GM19351 (cell line): ENCODE measurements at regions not wholly inside any gene's neighbourhood (a gene's known extent, or its start where the extent isn't known, plus 50 kb on each side); places are given as distances from the start of the nearest gene placed in this dataset.

Experiments
- ATAC-seq: cut with Tn5 transposase; IDR thresholded peaks from one replicate; pipeline ENCODE4 v1.9.1; 2021; ENCODE audit warnings: mild to moderate bottlenecking, moderate library complexity; ENCODE audit not compliant: unreplicated experiment

DNA sequence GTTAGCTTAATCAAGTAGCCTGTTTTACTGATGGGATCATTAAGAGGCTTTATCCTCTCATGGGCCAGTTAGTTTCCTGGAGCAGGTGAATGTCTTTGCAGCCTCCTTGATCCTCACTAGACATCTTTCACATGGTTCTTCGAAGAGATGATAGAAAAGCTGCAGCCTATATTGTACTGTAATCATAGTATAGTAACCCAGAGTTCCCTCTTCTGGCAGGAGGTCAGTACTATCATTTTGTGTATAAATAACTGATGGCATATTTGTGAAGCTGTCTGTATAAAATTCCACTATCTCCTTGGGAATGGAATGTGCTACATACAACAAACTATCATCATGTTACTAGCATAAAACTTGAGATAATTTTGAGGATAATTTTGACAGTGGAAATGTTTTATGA, 123.8 kb upstream of the PRPS1L1 start:
- ATAC-seq = peak; percentile 48

- ATAC-seq = peak; percentile 53
Observed at GRCh38 chr7:18153183-18153748, 125.6 kb upstream of the PRPS1L1 start.

- ATAC-seq = no peak
Observed at GRCh38 chr7:18154726-18155125, 127.1 kb upstream of the PRPS1L1 start.

GRCh38 chr7:18157233-18157632, 129.6 kb upstream of the PRPS1L1 start:
- ATAC-seq = no peak

DNA sequence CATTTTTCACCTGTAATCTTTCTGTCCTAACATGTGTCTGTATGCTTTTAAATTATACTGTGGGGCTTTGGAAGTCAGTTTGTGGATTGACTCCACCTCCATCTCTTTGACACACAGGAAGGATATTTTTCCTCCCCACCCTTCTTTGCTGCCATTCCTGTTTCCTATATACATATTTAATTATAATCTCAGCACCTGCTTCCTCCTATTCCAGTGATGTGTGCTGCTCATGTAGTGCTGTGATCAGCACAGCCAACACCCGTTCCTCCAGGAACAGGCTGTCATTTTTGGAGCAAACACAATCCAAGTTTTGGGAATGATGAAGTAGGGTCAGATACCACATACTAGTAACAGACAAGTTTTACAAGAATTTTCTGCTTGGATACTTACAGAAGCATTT, 135.0 kb upstream of the PRPS1L1 start:
- ATAC-seq = no peak

GRCh38 chr7:18163091-18163490, 135.4 kb upstream of the PRPS1L1 start:
- ATAC-seq = no peak

- no peak for ATAC-seq
Observed at GRCh38 chr7:18165166-18165565, 137.5 kb upstream of the PRPS1L1 start.

GRCh38 chr7:18166002-18166401, 138.4 kb upstream of the PRPS1L1 start:
- ATAC-seq = no peak

DNA sequence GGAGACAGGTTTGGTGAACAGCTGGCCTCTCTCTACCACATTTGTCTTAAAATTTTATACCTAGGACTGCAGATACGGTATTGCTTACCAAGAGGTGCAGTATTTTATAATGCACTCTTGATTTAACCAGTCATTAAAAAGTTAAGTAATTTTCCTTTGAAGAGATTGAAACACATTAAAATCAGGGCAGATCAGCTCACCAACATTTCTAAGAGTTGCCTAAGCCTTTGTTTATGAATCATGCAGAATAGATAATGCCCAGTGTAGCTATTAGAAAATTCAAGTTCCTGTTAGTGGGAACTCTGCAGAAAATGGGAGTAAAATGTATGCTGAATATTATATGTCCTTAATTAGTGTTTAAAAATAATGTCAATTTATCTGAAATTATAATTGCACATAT, 140.2 kb upstream of the PRPS1L1 start:
- ATAC-seq = no peak

DNA sequence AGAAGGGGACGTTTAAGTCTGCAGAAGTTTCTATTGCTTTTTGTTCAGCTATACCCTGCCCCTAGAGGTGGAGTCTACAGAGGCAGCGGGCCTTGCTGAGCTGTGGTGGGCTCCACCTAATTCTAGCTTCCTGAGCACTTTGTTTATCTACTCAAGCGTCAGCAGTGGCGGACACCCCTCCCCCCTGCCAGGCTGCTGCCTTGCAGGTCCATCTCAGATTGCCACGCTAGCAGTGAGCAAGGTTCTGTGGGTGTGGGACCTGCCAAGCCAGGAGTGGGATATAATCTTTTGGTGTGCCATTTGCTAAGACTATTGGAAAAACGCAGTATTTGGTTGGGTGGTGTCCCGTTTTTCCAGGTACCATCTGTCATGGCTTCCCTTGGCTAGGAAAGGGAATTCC, 147.3 kb upstream of the PRPS1L1 start:
- ATAC-seq = no peak

- no peak for ATAC-seq
Observed at GRCh38 chr7:18175801-18176450, 148.3 kb upstream of the PRPS1L1 start.

- peak; percentile 1 for ATAC-seq
Observed at GRCh38 chr7:18177129-18177814, 149.6 kb upstream of the PRPS1L1 start.

DNA sequence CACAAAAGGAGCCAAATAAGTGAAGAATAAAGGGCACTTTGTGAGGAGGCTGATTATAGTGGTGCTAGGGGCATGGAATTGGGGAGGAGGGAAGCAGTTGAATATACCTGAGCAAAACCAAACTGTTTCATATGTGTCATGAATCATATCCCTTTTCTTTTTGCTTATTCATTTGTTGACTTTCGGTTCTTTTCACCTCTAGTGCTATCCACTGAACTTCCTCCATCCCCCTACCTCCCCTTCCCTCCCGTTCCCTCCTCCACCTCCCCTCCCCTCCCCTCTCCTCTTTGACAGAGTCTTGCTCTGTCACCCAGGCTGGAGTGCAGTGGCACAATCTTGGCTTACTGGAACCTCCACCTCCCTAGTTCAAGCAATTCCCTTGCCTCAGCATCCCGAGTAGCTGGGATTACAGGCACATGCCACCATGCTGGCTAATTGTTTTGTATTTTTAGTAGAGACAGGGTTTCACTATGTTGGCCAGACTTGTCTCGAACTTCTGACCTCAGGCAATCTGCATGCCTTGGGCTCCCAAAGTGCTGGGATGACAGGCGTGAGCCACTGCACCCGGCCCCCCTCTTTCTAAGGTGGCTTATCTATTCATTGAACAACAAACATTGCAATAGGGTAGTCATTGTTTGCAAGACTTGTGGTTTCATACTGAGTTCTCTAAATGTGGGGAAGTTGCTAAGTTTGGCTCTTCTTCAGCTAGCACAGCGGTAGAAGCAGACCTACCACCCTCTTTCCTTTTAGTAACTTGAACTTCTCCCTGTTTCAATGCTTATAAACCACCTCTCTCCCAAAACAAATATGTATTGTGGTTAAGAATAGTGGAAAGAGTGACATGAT, 150.4 kb upstream of the PRPS1L1 start:
- ATAC-seq = peak; percentile 88

DNA sequence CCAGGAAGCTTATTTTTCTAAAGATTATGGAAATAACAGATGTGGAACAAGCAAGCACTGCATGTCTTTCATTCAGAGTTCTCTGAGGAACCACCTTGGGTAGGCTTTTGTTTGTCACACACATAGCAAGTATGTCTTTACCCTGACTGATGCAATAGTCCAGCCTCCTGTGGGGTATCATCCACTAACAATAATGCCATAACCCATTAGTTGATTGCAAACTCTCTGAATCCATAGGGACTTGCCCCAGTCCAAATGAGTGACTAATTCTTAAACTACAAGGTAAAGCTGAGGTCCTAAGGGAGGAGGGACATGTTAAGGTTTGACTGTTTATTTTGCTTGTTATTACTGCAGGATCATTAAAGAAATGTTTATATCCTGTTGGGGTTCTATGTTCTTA, 151.4 kb upstream of the PRPS1L1 start:
- ATAC-seq = no peak

DNA sequence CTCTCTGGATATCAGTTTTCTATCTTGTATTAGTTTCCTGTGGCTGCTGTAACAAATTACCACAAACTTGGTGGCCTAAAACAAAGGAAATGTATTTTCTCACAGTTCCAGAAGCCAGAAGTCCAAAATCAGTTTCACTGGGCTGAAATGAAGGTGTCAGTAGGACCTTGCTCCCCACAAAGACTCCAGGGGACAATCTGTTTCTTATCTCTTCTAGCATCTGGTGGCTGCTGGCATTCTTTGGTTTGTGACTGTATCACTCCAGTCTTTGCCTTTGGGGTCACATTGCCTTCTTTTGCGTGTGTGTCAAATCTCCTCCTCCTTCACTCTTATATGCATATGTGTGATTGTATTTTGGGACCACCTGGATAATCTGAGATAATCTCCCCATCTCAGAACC, 153.0 kb upstream of the PRPS1L1 start:
- ATAC-seq = no peak

- ATAC-seq = no peak
Observed at GRCh38 chr7:18189500-18190126, 162.0 kb upstream of the PRPS1L1 start.

DNA sequence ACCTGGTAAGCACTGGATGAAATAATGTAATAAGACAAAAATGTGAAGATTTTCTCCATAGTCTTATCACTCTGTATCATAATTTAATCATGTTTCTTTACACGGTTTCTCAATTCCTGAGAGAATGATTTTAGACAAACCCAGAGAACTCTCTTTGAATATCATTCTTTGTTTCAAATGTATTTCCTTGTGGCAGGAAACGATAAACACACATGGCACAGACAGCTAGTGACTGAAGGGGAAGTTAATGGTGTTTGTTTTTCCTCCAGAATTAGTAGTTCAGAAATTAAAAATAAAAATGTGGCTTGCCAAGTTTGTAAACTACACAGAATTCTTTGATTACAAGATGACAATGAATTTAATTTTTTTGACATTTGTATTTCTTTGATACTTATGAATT, 163.7 kb upstream of the PRPS1L1 start:
- ATAC-seq = no peak

DNA sequence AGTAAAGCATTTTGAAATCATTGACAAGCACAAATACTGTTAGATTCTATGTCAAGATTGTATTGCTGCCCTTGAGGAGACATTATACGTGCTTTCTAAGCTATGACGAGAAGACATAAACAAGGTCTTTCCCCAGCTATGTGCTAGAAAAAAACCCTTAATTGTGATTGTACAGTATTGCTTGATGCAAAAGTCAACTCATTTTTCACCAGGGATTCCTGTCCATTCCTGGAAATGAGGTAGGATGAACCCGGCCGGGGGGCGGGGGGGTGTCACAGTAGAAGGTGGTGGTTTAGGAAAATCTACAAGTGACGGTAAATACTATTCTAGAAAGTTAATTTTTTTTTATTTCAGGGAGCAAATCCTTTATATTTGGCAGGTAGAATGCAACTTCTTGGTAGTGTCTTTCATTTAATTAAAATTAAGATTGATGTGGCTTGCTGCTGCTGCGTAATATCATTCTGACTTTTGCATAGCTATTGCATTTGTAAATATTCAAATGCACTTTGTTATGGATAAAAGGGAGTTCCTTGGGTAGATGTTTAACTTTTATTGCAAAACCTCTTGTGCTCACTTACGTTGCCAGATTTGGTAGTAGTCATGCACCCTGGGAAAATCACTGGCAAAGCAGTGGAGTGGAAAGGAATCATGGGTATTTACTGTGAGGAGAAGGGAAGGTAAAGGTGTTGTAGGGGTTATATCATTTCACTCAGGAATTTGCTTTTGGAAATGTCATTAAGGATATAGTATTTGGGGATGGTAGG, 164.4 kb upstream of the PRPS1L1 start:
- no peak for ATAC-seq

DNA sequence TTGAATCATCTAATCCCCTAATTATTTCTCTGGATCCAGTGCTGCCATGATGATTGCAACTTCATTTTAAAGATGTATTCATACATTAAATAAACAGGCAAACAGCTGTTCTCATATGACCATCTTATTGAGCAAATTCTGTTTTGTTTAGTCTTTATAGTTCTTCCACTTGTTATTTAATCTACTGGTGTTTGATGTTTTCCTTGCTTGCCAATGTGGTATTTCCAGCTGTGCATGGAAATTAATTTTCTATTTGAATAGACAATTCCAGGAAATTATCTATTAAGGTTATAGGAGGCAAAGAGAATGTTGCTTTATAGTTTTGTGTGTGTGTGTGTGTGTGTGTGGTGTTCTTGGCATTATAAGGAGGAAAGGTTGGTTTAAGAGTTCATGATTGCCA, 167.0 kb upstream of the PRPS1L1 start:
- ATAC-seq = no peak

- ATAC-seq = no peak
Observed at GRCh38 chr7:18196638-18197037, 169.0 kb upstream of the PRPS1L1 start.
